Panc1 (cell line): ENCODE measurements at regions not wholly inside any gene's neighbourhood (a gene's known extent, or its start where the extent isn't known, plus 50 kb on each side); places are given as distances from the start of the nearest gene placed in this dataset.

ENCODE experiments used
- ATAC-seq: fragments of 200-7000 bp; cut with Tn5 transposase; 2 replicates; pipeline ENCODE4 v1.9.1; 2020; ENCODE audit warnings: mild to moderate bottlenecking, moderate library complexity
- BruUV-seq: library from RNA; stranded (reverse); fragments of 400-500 nt; replicated peaks from 2 replicates; lab custom pipeline; 2021; lab: Mats Ljungman, UMichigan
- CTCF ChIA-PET: fragments of 300-600 bp; sonication (Branson Sonifier 250); formaldehyde crosslinking; loops from one replicate; lab custom pipeline; 2022; ENCODE audit warnings: antibody characterized with exemption; lab: Charles Lee
- POLR2A ChIA-PET: fragments of 300-600 bp; sonication (Branson Sonifier 250); formaldehyde crosslinking; loops from one replicate; lab custom pipeline; 2022; ENCODE audit warnings: antibody characterized with exemption; lab: Charles Lee
- DNase-seq: peaks from one replicate; pipeline ENCODE4 v3.0.0-alpha.2; 2010; ENCODE audit warnings: low read depth, low spot score
- H3K27ac ChIP-seq: 2 replicates; pipeline ENCODE4 v1.5.1; 2011; ENCODE audit warnings: mild to moderate bottlenecking, low read length, inconsistent platforms
- H3K27me3 ChIP-seq: fragments of 200-500 bp; sonication (Bioruptor generic); 2 replicates; pipeline ENCODE4 v1.6.0; 2014; ENCODE audit warnings: low read length, inconsistent platforms; ENCODE audit not compliant: control insufficient read depth, insufficient read depth
- H3K36me3 ChIP-seq: fragments of 200-500 bp; sonication (Bioruptor generic); 2 replicates; pipeline ENCODE4 v1.5.1; 2014; ENCODE audit warnings: inconsistent platforms, mild to moderate bottlenecking, low read length, moderate library complexity; ENCODE audit not compliant: control insufficient read depth, insufficient read depth
- H3K4me1 ChIP-seq: 2 replicates; pipeline ENCODE4 v1.5.1; 2011; ENCODE audit warnings: inconsistent platforms, mild to moderate bottlenecking, low read length, moderate library complexity; ENCODE audit not compliant: control insufficient read depth, insufficient read depth
- H3K4me3 ChIP-seq, 2 experiments: 2 replicates each; pipeline ENCODE4 v1.5.1; 2011 to 2012; ENCODE audit warnings: low read depth in 2 of 2, low read length in 2 of 2, mild to moderate bottlenecking in 2 of 2, inconsistent platforms in 1 of 2, moderate library complexity in 1 of 2
- H3K9me3 ChIP-seq: fragments of 200-500 bp; sonication (Bioruptor generic); 2 replicates; pipeline ENCODE4 v1.5.1; 2014; ENCODE audit warnings: low read depth, mild to moderate bottlenecking, inconsistent platforms, low read length, moderate library complexity; ENCODE audit not compliant: control insufficient read depth, insufficient read depth
- POLR2AphosphoS5 ChIP-seq: IDR thresholded peaks from 2 replicates; pipeline ENCODE4 v1.6.1; 2012; ENCODE audit warnings: mild to moderate bottlenecking, low read depth, low read length, moderate library complexity
- SIN3A ChIP-seq: IDR thresholded peaks from 2 replicates; pipeline ENCODE4 v1.6.1; 2012; ENCODE audit warnings: low read depth, mild to moderate bottlenecking, low read length, moderate library complexity, borderline replicate concordance; ENCODE audit not compliant: insufficient read depth
- TCF7L2 ChIP-seq: IDR thresholded peaks from 2 replicates; pipeline ENCODE4 v1.6.1; 2011; ENCODE audit warnings: mild to moderate bottlenecking, low read depth, low read length, inconsistent platforms
- in situ Hi-C: cut with HindIII; loops from 2 replicates; pipeline ENCODE4 v1.10.0; 2016; ENCODE audit warnings: low sequenced_read_pairs, low pct_unique_long_range_greater_than_20kb
- intact Hi-C: fragments of 100-400 bp; cut with micrococcal nuclease; formaldehyde crosslinking; loops from one replicate; pipeline ENCODE4 v1.10.0; 2022; ENCODE audit not compliant: unreplicated experiment
- TF ChIP-seq, protein P1 (sequence below), 2 experiments: IDR thresholded peaks; 2 replicates each; pipeline ENCODE4 v1.6.1; 2011 to 2012; ENCODE audit warnings: low read depth in 2 of 2, control low read depth in 1 of 2, low read length in 1 of 2, mild to moderate bottlenecking in 1 of 2, moderate library complexity in 1 of 2; ENCODE audit not compliant: insufficient read depth in 1 of 2
- TF ChIP-seq, protein P2 (sequence below): fragments of 450-650 bp; IDR thresholded peaks from 2 replicates; pipeline ENCODE4 v1.5.1; 2017; ENCODE audit warnings: mild to moderate bottlenecking

DNA sequence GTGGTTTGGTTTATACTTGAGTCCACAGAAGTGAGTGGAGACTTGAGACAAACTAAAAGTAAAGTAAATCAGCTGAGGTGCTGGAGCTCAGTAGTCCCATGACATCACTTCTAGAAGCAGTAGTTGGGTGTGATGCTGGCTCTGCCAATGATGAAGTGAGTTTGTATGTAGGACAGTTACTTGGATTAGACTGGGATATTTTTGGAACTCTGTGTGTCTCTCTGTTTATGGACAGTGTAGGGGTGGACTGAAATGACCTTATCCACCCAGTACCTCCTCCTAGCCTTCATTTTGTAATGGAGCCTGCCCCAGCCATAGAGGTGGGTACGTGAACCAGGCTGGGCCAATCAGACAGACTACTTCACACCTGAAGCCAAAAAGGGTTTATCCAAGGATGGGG is 52.2 kb downstream of the POLR1D start:
- intact Hi-C loops (no loop called here), in situ Hi-C loops (no loop called here)
- TF ChIP-seq SIN3A (no peak), TCF7L2 (no peak), POLR2AphosphoS5 (no peak)
- TF ChIP-seq, protein P1, sequence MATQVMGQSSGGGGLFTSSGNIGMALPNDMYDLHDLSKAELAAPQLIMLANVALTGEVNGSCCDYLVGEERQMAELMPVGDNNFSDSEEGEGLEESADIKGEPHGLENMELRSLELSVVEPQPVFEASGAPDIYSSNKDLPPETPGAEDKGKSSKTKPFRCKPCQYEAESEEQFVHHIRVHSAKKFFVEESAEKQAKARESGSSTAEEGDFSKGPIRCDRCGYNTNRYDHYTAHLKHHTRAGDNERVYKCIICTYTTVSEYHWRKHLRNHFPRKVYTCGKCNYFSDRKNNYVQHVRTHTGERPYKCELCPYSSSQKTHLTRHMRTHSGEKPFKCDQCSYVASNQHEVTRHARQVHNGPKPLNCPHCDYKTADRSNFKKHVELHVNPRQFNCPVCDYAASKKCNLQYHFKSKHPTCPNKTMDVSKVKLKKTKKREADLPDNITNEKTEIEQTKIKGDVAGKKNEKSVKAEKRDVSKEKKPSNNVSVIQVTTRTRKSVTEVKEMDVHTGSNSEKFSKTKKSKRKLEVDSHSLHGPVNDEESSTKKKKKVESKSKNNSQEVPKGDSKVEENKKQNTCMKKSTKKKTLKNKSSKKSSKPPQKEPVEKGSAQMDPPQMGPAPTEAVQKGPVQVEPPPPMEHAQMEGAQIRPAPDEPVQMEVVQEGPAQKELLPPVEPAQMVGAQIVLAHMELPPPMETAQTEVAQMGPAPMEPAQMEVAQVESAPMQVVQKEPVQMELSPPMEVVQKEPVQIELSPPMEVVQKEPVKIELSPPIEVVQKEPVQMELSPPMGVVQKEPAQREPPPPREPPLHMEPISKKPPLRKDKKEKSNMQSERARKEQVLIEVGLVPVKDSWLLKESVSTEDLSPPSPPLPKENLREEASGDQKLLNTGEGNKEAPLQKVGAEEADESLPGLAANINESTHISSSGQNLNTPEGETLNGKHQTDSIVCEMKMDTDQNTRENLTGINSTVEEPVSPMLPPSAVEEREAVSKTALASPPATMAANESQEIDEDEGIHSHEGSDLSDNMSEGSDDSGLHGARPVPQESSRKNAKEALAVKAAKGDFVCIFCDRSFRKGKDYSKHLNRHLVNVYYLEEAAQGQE (IDR thresholded peaks at IDR 0.05; ENCODE audit: insufficient read depth in 1 of 2, low read depth in 2 of 2, low read length in 1 of 2) = no peak
- no peaks in the 10 kb centered on the region for H3K27me3 ChIP-seq
- no peaks in the 10 kb centered on the region for H3K4me1 ChIP-seq
- H3K27ac ChIP-seq = no peak overlapping the region
- ATAC-seq = no peak
- ChIA-PET CTCF (no interaction called here), POLR2A (no interaction called here)
- DNase-seq = no peak
- H3K36me3 ChIP-seq = no peaks in the 10 kb centered on the region
- no TSS peak for BruUV-seq
- H3K9me3 ChIP-seq = no peaks in the 10 kb centered on the region
- H3K4me3 ChIP-seq = no peak overlapping the region

DNA sequence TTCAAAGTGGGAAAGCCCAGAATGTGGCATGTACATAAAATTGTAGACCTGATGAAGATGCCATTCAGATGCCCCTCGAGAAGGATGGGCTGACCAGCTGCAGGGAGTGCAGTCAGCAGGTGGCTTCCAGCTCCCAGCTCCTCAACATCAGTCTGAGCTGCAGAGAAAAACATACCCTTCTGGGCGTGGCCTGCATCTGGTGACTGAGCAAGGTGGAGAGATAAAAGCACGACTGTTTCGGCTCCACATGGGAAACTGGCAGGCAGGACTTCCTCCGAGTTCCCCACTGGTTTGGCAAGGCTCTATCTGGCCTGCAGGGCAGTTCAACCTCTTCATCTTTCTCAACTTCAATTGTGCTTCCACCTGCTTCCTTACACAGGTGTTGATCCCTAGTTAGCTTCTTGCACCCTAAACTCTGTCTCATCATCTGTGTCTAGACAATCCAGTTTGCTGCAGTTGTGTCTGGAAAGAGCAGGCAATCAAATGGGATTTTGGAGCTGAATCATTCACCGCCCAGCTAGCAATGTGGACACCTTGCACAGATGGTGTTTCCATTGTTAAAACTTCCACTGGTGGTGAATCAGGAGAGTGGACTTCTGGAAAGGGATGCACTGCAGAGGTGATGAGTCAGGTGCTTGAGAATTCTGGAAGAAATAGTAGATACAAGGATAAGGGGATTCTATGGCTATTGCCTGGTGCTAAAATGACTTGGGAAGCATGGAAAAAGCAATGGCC is 56.8 kb downstream of the POLR1D start:
- H3K36me3 ChIP-seq = no peaks in the 10 kb centered on the region
- H3K27me3 ChIP-seq = no peaks in the 10 kb centered on the region; the same call in 1 of the 2 replicates
- ATAC-seq (no peak), DNase-seq (no peak)
- no peak overlapping the region for H3K27ac ChIP-seq
- BruUV-seq = no TSS peak
- H3K4me1 ChIP-seq = no peaks in the 10 kb centered on the region
- ChIA-PET POLR2A (no interaction called here), CTCF (no interaction called here)
- no peak overlapping the region for H3K4me3 ChIP-seq
- TF ChIP-seq SIN3A (no peak), POLR2AphosphoS5 (no peak), TCF7L2 (no peak)
- TF ChIP-seq, protein P1 (IDR thresholded peaks at IDR 0.05; ENCODE audit: insufficient read depth in 1 of 2, low read depth in 2 of 2, low read length in 1 of 2) = no peak
- TF ChIP-seq, protein P2, sequence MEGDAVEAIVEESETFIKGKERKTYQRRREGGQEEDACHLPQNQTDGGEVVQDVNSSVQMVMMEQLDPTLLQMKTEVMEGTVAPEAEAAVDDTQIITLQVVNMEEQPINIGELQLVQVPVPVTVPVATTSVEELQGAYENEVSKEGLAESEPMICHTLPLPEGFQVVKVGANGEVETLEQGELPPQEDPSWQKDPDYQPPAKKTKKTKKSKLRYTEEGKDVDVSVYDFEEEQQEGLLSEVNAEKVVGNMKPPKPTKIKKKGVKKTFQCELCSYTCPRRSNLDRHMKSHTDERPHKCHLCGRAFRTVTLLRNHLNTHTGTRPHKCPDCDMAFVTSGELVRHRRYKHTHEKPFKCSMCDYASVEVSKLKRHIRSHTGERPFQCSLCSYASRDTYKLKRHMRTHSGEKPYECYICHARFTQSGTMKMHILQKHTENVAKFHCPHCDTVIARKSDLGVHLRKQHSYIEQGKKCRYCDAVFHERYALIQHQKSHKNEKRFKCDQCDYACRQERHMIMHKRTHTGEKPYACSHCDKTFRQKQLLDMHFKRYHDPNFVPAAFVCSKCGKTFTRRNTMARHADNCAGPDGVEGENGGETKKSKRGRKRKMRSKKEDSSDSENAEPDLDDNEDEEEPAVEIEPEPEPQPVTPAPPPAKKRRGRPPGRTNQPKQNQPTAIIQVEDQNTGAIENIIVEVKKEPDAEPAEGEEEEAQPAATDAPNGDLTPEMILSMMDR = no peak
- no peaks in the 10 kb centered on the region for H3K9me3 ChIP-seq
- in situ Hi-C loops (no loop called here), intact Hi-C loops (no loop called here)
